ENCODE measurements at regions not wholly inside any gene's neighbourhood (a gene's known extent, or its start where the extent isn't known, plus 50 kb on each side); places are given as distances from the start of the nearest gene placed in this dataset.

DNA sequence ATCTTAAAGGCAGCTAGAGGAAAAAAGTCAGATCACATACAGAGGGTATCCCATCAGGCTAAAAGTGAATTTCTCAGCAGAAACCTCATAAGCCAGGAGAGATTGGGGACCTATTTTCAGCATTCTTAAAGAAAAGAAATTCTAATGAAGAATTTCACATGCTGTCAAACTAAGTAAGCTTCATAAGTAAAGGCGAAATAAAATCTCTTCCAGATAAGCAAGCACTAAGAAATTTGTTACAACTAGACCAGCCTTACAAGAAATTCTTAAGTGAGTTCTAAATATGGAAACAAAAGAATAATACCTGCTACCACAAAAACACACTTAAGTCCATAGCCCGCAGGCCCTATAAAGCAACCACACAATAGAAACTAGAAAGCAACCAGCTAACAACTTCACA lies 186.1 kb downstream of the ETAA1 start:
- intact Hi-C loops (cut with micrococcal nuclease): no loop called here
- no peak for ATAC-seq
- no TSS peak for BruUV-seq (replicated peaks)

DNA sequence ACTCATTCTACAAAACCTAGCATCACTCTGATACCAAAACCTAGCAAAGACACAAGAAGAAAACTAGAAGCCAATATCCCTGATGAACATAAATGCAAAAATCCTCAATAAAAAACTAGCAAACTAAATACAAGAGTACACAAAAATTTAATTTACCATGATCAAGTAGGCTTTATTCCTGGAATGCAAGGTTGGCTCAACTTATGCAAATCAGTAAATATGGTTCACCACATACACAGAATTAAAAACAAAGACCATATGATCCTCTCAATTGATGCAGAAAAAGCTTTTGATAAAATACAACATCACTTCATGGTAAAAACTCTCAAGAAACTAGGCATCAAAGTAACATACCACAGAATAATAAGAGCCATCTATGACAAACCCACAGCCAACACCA lies 188.3 kb downstream of the ETAA1 start:
- intact Hi-C loops (cut with micrococcal nuclease): no loop called here
- no peaks in the 10 kb centered on the region for H3K27me3 ChIP-seq (ENCODE audit: insufficient read depth, low read length)
- no peaks in the 10 kb centered on the region for H3K4me1 ChIP-seq (ENCODE audit: control insufficient read depth in 1 of 2, insufficient read depth in 2 of 2, low read length in 2 of 2)
- H2AFZ ChIP-seq (ENCODE audit: low read depth, low read length, poor library complexity, severe bottlenecking): no peak overlapping the region
- no peaks in the 10 kb centered on the region for H3K9me2 ChIP-seq (ENCODE audit: insufficient read depth)
- no peaks in the 10 kb centered on the region for H4K20me1 ChIP-seq (ENCODE audit: insufficient read depth)
- no peaks in the 10 kb centered on the region for H3K36me3 ChIP-seq (ENCODE audit: control insufficient read depth in 1 of 2, insufficient read depth in 2 of 2, low read length in 2 of 2)
- H3K4me2 ChIP-seq (ENCODE audit: low read length): no peak overlapping the region
- no peaks in the 10 kb centered on the region; a peak in 2 of 4 replicates for H3K9me3 ChIP-seq (ENCODE audit: control insufficient read depth in 1 of 2, insufficient read depth in 1 of 2, low read depth in 1 of 2, low read length in 2 of 2)
- H3K9ac ChIP-seq (ENCODE audit: low read length): no peak overlapping the region
- BruUV-seq (replicated peaks): no TSS peak
- H3K4me3 ChIP-seq (replicated peaks in 1 of 2; ENCODE audit: low read depth in 1 of 2, low read length in 2 of 2): no peak overlapping the region
- ATAC-seq (no peak), DNase-seq (ENCODE audit: low read depth, low spot score) (no peak)
- H3K79me2 ChIP-seq (ENCODE audit: insufficient read depth, low read length): no peaks in the 10 kb centered on the region
- CTCF ChIA-PET: no interaction called here
- H3K27ac ChIP-seq (ENCODE audit: low read depth, low read length): no peak overlapping the region
- RAD21 ChIA-PET (ENCODE audit: low non-redundant PET in 1 of 2, low total read pairs in 2 of 2, uncharacterized antibody in 2 of 2, unreplicated experiment in 2 of 2): no interaction called here
- POLR2A ChIA-PET: no interaction called here
- TF ChIP-seq POLR2AphosphoS5 (IDR thresholded peaks at IDR 0.05; ENCODE audit: low read depth, low read length): no peak
- no peak for TF ChIP-seq ELF1 (IDR thresholded peaks at IDR 0.05; ENCODE audit: borderline replicate concordance, low read depth)
- no peak for TF ChIP-seq SIN3A (IDR thresholded peaks at IDR 0.05; ENCODE audit: low read depth)
- no peak for TF ChIP-seq POLR2A (IDR thresholded peaks at IDR 0.05; ENCODE audit: borderline replicate concordance, extremely low read depth, insufficient read depth, insufficient read length)
- no peak for TF ChIP-seq RAD21 (IDR thresholded peaks at IDR 0.05; ENCODE audit: low read depth)
- no peak for TF ChIP-seq SRF (IDR thresholded peaks at IDR 0.05; ENCODE audit: low read depth)
- TF ChIP-seq, protein P1, sequence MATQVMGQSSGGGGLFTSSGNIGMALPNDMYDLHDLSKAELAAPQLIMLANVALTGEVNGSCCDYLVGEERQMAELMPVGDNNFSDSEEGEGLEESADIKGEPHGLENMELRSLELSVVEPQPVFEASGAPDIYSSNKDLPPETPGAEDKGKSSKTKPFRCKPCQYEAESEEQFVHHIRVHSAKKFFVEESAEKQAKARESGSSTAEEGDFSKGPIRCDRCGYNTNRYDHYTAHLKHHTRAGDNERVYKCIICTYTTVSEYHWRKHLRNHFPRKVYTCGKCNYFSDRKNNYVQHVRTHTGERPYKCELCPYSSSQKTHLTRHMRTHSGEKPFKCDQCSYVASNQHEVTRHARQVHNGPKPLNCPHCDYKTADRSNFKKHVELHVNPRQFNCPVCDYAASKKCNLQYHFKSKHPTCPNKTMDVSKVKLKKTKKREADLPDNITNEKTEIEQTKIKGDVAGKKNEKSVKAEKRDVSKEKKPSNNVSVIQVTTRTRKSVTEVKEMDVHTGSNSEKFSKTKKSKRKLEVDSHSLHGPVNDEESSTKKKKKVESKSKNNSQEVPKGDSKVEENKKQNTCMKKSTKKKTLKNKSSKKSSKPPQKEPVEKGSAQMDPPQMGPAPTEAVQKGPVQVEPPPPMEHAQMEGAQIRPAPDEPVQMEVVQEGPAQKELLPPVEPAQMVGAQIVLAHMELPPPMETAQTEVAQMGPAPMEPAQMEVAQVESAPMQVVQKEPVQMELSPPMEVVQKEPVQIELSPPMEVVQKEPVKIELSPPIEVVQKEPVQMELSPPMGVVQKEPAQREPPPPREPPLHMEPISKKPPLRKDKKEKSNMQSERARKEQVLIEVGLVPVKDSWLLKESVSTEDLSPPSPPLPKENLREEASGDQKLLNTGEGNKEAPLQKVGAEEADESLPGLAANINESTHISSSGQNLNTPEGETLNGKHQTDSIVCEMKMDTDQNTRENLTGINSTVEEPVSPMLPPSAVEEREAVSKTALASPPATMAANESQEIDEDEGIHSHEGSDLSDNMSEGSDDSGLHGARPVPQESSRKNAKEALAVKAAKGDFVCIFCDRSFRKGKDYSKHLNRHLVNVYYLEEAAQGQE (IDR thresholded peaks at IDR 0.05; ENCODE audit: low read depth): no peak
- no peak for TF ChIP-seq FOSL1 (IDR thresholded peaks at IDR 0.05; ENCODE audit: low read depth)
- TF ChIP-seq ZFX (IDR thresholded peaks at IDR 0.05): no peak
- TF ChIP-seq CBX3 (IDR thresholded peaks at IDR 0.05; ENCODE audit: low read depth): no peak
- no peak for TF ChIP-seq EZH2phosphoT487 (IDR thresholded peaks at IDR 0.05; ENCODE audit: borderline replicate concordance)
- TF ChIP-seq TCF7L2 (IDR thresholded peaks at IDR 0.05; ENCODE audit: borderline replicate concordance, extremely low read depth, insufficient read depth, insufficient read length): no peak
- TF ChIP-seq JUND (IDR thresholded peaks at IDR 0.05): no peak
- TF ChIP-seq, protein P2, sequence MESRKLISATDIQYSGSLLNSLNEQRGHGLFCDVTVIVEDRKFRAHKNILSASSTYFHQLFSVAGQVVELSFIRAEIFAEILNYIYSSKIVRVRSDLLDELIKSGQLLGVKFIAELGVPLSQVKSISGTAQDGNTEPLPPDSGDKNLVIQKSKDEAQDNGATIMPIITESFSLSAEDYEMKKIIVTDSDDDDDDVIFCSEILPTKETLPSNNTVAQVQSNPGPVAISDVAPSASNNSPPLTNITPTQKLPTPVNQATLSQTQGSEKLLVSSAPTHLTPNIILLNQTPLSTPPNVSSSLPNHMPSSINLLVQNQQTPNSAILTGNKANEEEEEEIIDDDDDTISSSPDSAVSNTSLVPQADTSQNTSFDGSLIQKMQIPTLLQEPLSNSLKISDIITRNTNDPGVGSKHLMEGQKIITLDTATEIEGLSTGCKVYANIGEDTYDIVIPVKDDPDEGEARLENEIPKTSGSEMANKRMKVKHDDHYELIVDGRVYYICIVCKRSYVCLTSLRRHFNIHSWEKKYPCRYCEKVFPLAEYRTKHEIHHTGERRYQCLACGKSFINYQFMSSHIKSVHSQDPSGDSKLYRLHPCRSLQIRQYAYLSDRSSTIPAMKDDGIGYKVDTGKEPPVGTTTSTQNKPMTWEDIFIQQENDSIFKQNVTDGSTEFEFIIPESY (IDR thresholded peaks at IDR 0.05; ENCODE audit: extremely low read depth, insufficient replicate concordance, low read length): no peak
- no peak for TF ChIP-seq ZNF274 (IDR thresholded peaks at IDR 0.05; ENCODE audit: low read depth, low read length)
- no peak for TF ChIP-seq SP1 (IDR thresholded peaks at IDR 0.05; ENCODE audit: low read depth)
- TF ChIP-seq YY1 (IDR thresholded peaks at IDR 0.05; ENCODE audit: extremely low read depth, insufficient replicate concordance, low read depth, low read length): no peak
- TF ChIP-seq EGR1 (IDR thresholded peaks at IDR 0.05; ENCODE audit: low read depth): no peak

More for the DNA sequence above, 186.1 kb downstream of the ETAA1 start:
- ChIA-PET POLR2A (no interaction called here), RAD21 (ENCODE audit: low non-redundant PET in 1 of 2, low total read pairs in 2 of 2, uncharacterized antibody in 2 of 2, unreplicated experiment in 2 of 2) (no interaction called here), CTCF (no interaction called here)
- H3K9me3 ChIP-seq (ENCODE audit: control insufficient read depth in 1 of 2, insufficient read depth in 1 of 2, low read depth in 1 of 2, low read length in 2 of 2): no peaks in the 10 kb centered on the region; a peak in 2 of 4 replicates
- no peaks in the 10 kb centered on the region for H3K79me2 ChIP-seq (ENCODE audit: insufficient read depth, low read length)
- TF ChIP-seq SIN3A (IDR thresholded peaks at IDR 0.05; ENCODE audit: low read depth) (no peak), EZH2 (IDR thresholded peaks at IDR 0.05) (no peak), RAD21 (IDR thresholded peaks at IDR 0.05; ENCODE audit: low read depth) (no peak), CEBPB (IDR thresholded peaks at IDR 0.05; ENCODE audit: low read depth) (no peak)
- H3K9ac ChIP-seq (ENCODE audit: low read length): no peak overlapping the region
- H3K9me2 ChIP-seq (ENCODE audit: insufficient read depth): no peaks in the 10 kb centered on the region
- no peak overlapping the region for H3K4me3 ChIP-seq (replicated peaks in 1 of 2; ENCODE audit: low read depth in 1 of 2, low read length in 2 of 2)
- H4K20me1 ChIP-seq (ENCODE audit: insufficient read depth): no peaks in the 10 kb centered on the region
- no peaks in the 10 kb centered on the region for H3K36me3 ChIP-seq (ENCODE audit: control insufficient read depth in 1 of 2, insufficient read depth in 2 of 2, low read length in 2 of 2)
- no peak overlapping the region for H3K4me2 ChIP-seq (ENCODE audit: low read length)
- no peak for DNase-seq (ENCODE audit: low read depth, low spot score)
- H3K27ac ChIP-seq (ENCODE audit: low read depth, low read length): no peak overlapping the region
- no peaks in the 10 kb centered on the region for H3K4me1 ChIP-seq (ENCODE audit: control insufficient read depth in 1 of 2, insufficient read depth in 2 of 2, low read length in 2 of 2)
- H3K27me3 ChIP-seq (ENCODE audit: insufficient read depth, low read length): no peaks in the 10 kb centered on the region
- no peak overlapping the region for H2AFZ ChIP-seq (ENCODE audit: low read depth, low read length, poor library complexity, severe bottlenecking)

All from HCT116 (cell line).